ENCODE measurements at regions not wholly inside any gene's neighbourhood (a gene's known extent, or its start where the extent isn't known, plus 50 kb on each side); places are given as distances from the start of the nearest gene placed in this dataset.

- no peak for TF ChIP-seq CTCF (IDR thresholded peaks at IDR 0.05; ENCODE audit: unreplicated experiment in 3 of 3)
- peaks cover 26% of the 10 kb centered on the region for H3K27me3 Mint-ChIP-seq (ENCODE audit: low read depth)
- no peaks in the 10 kb centered on the region for H3K4me1 Mint-ChIP-seq
- H3K36me3 Mint-ChIP-seq (ENCODE audit: low read depth) = no peaks in the 10 kb centered on the region
- H3K9me3 Mint-ChIP-seq = peaks cover 8% of the 10 kb centered on the region
- H3K27ac Mint-ChIP-seq = no peak overlapping the region
- no peak overlapping the region for H3K4me3 Mint-ChIP-seq
Observed at GRCh38 chr22:49583341-49583740, 244.3 kb downstream of the BRD1 start.

DNA sequence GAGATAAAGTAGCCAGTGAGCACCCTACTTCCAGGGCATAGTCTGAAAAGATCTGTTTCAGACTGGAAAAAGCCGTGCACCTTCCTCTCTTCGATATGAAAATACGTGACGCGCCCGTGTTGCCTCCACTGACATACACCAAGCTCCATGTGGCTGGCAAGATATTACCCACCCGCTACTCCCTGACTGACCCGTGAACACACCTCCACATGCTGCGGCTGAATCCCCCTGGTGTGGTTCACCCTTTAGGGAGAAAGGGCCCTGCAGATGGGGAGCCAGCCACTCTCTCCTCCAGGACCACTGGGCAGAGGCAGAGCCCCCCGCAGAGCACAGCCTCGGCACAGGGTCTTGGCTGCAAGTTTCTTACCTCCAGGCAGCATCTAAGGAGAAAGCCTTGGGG lies 245.0 kb downstream of the BRD1 start:
- no peak overlapping the region for H3K27ac Mint-ChIP-seq
- H3K27me3 Mint-ChIP-seq (ENCODE audit: low read depth) = peaks cover 26% of the 10 kb centered on the region
- H3K4me3 Mint-ChIP-seq = no peak overlapping the region
- peaks cover 9% of the 10 kb centered on the region for H3K9me3 Mint-ChIP-seq
- no peak for TF ChIP-seq CTCF (IDR thresholded peaks at IDR 0.05; ENCODE audit: unreplicated experiment in 3 of 3)
- H3K4me1 Mint-ChIP-seq = no peaks in the 10 kb centered on the region
- no peaks in the 10 kb centered on the region for H3K36me3 Mint-ChIP-seq (ENCODE audit: low read depth)

DNA sequence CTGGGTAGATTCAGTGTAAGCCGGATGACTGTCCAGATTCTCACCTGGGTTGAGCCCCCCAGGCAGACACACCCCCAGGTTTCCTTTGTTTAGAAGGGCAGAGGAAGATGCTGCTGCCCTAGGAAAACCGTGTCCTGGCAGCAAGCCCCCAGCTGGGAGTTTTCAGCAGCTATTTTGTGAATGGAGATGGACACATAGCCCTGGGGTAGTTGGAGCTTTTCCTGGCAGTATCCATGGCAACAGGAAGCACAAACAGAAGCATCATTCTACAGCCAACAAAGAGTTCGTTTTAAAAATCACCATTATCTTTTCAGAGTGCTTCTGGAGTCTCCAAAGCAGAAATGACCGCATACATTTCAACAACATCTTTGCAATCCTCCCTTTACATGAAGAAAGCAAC lies 245.5 kb downstream of the BRD1 start:
- peaks cover 9% of the 10 kb centered on the region for H3K9me3 Mint-ChIP-seq
- H3K27me3 Mint-ChIP-seq (ENCODE audit: low read depth) = peaks cover 26% of the 10 kb centered on the region
- no peak overlapping the region for H3K4me3 Mint-ChIP-seq
- no peaks in the 10 kb centered on the region for H3K36me3 Mint-ChIP-seq (ENCODE audit: low read depth)
- no peak for TF ChIP-seq CTCF (IDR thresholded peaks at IDR 0.05; ENCODE audit: unreplicated experiment in 3 of 3)
- no peak overlapping the region for H3K27ac Mint-ChIP-seq
- no peaks in the 10 kb centered on the region for H3K4me1 Mint-ChIP-seq

GRCh38 chr22:49580024-49580423 lies 247.6 kb downstream of the BRD1 start:
- Mint-ChIP-seq H3K27ac (no peak overlapping the region), H3K4me3 (no peak overlapping the region), H3K27me3 (ENCODE audit: low read depth) (peaks cover 15% of the 10 kb centered on the region), H3K4me1 (no peaks in the 10 kb centered on the region), H3K9me3 (peaks cover 9% of the 10 kb centered on the region), H3K36me3 (ENCODE audit: low read depth) (no peaks in the 10 kb centered on the region)
- TF ChIP-seq CTCF (IDR thresholded peaks at IDR 0.05; ENCODE audit: unreplicated experiment in 3 of 3) = no peak

GRCh38 chr22:49577168-49578060 lies 250.3 kb downstream of the BRD1 start:
- Mint-ChIP-seq H3K4me3 (no peak overlapping the region), H3K36me3 (ENCODE audit: low read depth) (no peaks in the 10 kb centered on the region), H3K27me3 (ENCODE audit: low read depth) (peaks cover 12% of the 10 kb centered on the region), H3K9me3 (peaks cover 9% of the 10 kb centered on the region), H3K4me1 (no peaks in the 10 kb centered on the region), H3K27ac (no peak overlapping the region)
- TF ChIP-seq CTCF (IDR thresholded peaks at IDR 0.05; ENCODE audit: unreplicated experiment in 3 of 3) = no peak

All from nephron (organoid).